22Rv1 (cell line): ENCODE measurements at regions not wholly inside any gene's neighbourhood (a gene's known extent, or its start where the extent isn't known, plus 50 kb on each side); places are given as distances from the start of the nearest gene placed in this dataset.

Experiments used
- H3K27ac ChIP-seq: fragments of 450-650 bp; 2 replicates; pipeline ENCODE4 v1.5.1; 2017
- CTCF ChIP-seq: fragments of 450-650 bp; IDR thresholded peaks from 2 replicates; pipeline ENCODE4 v1.5.1; 2017; ENCODE audit warnings: mild to moderate bottlenecking
- ZFX ChIP-seq: fragments of 450-650 bp; IDR thresholded peaks from 2 replicates; pipeline ENCODE4 v1.6.1; 2017; ENCODE audit warnings: antibody characterized with exemption, borderline replicate concordance

GRCh38 chr13:107057028-107057631 lies 489.2 kb upstream of the ARGLU1 start:
- TF ChIP-seq ZFX = no peak
- no peak for TF ChIP-seq CTCF
- no peak overlapping the region for H3K27ac ChIP-seq

DNA sequence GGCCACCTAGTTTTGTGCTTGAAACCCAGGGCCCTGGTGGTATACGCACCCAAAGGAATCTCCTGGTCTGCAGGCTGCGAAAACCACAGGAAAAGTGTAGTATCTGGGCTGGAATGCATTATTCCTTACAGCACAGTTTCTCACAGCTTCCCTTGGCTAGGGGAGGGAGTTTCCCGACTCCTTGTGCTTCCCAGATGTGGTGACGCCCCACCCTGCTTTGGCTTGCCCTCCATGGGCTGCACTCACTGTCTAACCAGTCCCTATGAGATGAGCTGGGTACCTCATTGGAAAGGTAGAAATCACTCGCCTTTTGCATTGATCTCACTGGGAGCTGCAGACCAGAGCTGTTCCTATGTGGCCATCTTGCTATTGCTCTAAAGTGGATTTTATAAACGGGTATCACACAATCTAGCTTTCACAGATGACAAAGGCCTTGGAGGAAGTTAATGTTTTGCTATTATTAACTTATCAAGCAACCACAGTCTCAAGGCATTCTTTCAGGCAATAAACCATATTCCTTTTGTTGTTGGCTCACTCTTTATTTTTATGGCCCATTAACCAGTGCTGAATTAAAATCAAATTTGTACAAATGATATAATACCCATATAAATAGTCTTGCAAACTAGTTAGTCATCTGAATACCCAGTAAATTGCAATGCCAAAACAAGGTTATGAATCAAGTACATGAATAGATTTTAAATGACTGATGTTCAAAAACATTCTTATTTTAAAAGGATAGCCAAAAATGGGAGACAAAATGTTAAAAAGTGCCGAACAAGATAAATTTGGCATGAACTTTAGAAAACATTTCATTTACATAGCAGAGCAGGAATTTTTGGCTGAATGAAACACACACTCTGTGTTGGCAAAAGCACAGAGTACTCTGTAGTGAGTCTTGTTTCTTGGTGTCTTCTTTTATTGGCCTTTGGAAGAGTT lies 475.4 kb upstream of the ARGLU1 start:
- no peak overlapping the region for H3K27ac ChIP-seq
- TF ChIP-seq ZFX = no peak
- no peak for TF ChIP-seq CTCF

DNA sequence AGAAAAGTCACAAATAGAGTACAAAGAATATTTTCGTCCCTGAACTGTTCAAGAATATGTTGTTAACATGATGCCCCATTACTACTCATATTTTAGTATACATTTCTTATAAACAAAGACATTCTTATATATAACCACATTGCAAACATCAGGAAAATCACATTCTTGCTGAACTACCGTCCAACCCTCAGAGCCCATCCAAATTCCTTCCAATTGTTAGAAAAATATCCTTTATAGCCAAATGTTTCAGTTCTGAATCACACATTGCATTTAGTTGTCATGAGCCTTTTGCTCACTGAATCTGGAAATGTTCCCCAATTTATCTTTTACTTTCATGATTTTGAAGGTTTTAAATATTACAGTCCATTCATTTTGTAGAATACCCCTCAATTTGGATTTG lies 467.8 kb upstream of the ARGLU1 start:
- TF ChIP-seq CTCF (no peak), ZFX (no peak)
- H3K27ac ChIP-seq = no peak overlapping the region

- TF ChIP-seq ZFX (no peak), CTCF (no peak)
- H3K27ac ChIP-seq = no peak overlapping the region
Measured at GRCh38 chr13:107035186-107035585, 467.2 kb upstream of the ARGLU1 start.

DNA sequence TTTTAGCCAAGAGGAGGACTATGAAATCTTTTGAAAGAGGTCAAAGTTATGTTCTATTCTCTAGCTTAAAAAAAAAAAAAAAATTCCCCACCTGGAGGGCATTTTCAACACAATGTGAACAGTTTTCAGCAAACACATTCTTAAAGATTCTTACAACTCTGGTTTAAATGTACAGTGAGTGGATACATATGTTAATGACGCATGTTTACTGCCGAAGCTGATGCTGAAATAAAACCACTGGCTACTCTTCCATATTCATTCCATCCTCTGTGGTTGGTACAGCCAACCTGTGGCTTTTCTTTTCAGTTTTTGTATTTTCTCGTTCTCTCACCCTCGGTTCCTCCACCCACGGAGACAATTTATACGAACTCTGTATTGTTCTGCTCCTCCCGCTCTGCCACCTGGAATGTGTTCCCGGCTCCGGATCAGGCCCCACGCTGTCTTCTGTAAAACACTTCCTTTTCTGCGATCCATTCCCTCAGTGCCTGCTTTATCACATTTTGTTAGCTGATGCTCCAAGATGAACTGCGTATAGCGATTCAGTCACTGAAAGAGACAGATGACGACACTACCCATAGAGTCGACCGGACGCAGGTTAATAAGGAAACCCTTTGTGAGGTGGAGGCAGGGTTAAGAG lies 466.4 kb upstream of the ARGLU1 start:
- TF ChIP-seq CTCF (no peak), ZFX (no peak)

GRCh38 chr13:107031716-107032115 lies 463.8 kb upstream of the ARGLU1 start:
- H3K27ac ChIP-seq = no peak overlapping the region
- TF ChIP-seq ZFX (no peak), CTCF (no peak)

More for the DNA sequence above, 466.4 kb upstream of the ARGLU1 start:
- H3K27ac ChIP-seq = no peak overlapping the region
